NCI-H345 treated with DMSO at 0.1 percent for 48 hours (cell line): ENCODE measurements at regions not wholly inside any gene's neighbourhood (a gene's known extent, or its start where the extent isn't known, plus 50 kb on each side); places are given as distances from the start of the nearest gene placed in this dataset.

ENCODE experiments used
- DNase-seq: peaks from one replicate; lab custom pipeline; 2025; ENCODE audit not compliant: unreplicated experiment; lab: John Stamatoyannopoulos, UW

GRCh38 chr11:127568891-127569290, 568.3 kb upstream of the KIRREL3 start:
- DNase-seq = no peak

- no peak for DNase-seq
These were observed 566.8 kb upstream of the KIRREL3 start for GRCh38 chr11:127567237-127567932.

GRCh38 chr11:127564810-127565209, 564.2 kb upstream of the KIRREL3 start:
- no peak for DNase-seq

DNA sequence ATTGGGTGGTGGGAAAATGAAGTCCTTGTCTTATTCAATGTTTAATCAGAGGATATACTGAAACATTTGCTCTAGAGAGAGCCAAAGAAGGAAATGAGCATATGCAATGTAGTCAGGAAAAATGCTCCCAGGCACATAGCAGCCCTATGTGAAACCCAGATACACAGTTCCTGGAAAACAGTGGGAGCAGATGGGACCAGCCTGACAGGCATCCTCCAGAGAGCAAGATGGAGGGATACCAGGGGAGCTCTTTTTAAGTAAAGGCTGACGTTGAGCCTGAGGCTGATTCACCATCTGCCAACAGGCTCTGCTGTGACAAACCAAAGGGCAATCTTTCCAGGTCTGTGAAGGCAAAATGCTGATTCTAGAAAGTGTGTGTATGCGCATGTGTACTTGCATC, 559.4 kb upstream of the KIRREL3 start:
- DNase-seq = no peak

DNA sequence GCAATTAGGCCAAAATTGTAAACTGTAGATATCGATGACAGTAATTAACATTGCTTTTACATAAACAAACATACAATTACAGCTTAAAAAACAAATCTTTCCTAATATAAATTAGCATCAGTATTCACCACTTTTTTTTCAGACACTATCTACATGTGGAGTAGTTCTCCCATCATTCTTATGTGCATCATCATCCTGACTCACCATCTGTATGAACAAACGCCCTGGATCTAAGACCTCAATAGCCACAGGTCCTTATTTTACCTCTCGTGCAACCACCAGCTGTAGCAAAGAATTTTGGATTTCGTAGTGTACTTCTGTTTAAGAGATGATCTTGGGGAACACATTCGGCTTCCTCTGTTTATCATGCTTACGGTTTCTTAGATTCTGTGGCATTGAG, 551.9 kb upstream of the KIRREL3 start:
- DNase-seq = no peak

DNA sequence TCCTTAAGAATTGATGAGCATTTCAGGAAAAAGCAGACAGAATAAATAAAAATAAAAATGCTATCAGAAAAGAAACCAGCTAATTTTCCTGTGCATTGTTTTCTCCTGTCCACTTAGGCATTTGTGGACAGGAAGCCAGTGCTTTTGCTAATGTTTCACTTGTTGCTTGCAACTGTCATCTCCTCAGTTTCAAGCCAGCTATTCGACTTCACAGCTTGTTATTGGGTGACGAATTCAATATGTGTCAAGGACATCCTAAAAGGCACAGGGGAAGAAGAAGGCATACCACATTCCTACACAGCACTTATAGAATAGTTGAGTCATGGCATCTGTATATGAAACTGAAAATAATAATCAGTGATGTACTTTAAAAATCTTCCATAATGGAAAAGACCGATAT, 530.6 kb upstream of the KIRREL3 start:
- no peak for DNase-seq

GRCh38 chr11:127528297-127528696, 527.7 kb upstream of the KIRREL3 start:
- no peak for DNase-seq

GRCh38 chr11:127524618-127525017, 524.0 kb upstream of the KIRREL3 start:
- DNase-seq = no peak

DNA sequence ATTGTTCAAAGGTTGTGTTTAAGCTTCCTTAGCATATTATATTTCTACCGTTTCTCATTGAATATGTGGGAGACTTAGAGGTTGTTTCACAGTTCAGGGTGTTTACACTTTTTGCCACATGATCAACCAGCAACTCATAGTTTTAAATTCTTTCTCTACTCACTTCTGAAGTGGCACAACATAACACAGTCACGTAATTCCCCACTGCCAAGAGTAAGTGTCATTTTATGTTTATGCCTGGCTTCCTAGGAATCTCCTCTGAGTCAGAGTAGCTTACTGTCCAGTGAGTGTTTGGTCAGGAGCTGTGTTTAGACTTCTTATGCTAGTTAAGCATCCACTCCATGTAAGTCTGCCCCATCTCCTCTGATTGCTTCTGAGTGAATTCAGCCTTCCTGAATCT, 520.8 kb upstream of the KIRREL3 start:
- DNase-seq = no peak

DNA sequence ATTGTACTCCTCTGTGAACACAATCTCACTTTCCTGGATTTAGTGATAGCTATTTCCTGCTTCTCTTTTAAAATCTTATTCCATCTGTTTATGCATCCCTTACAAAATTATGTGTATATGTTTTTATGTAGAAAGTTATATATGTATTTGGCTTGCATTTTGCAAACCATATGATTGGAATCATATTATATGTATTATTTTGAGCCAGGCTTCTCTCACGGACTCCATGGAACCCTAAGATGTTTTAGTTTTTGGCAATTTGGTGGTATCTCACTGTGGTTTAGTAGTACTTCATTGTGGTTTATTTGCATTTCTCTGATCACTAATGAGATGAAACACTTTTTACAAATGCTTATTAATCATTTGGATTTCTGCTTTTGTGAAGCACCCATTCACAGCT, 507.3 kb upstream of the KIRREL3 start:
- no peak for DNase-seq

DNA sequence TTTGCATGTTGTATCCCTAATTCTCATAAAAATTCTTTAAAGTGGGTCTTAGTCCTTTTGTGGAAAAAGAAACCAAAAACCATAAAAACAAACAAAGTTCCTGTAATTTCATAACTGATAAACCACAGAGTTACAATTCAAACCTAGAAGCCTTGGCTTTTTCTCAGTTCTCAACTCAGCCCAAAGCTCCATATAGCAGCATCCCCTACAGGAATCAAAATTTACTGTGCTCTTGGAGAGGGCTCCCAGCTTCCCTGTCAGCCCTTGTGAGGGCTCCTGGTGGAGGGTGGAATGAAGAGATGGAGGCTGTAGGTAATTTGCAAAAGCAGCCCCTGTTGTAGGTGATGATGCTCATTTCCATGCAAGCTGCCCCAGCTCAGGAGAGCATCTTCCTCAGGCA, 506.1 kb upstream of the KIRREL3 start:
- no peak for DNase-seq

GRCh38 chr11:127506126-127506525, 505.6 kb upstream of the KIRREL3 start:
- no peak for DNase-seq

DNA sequence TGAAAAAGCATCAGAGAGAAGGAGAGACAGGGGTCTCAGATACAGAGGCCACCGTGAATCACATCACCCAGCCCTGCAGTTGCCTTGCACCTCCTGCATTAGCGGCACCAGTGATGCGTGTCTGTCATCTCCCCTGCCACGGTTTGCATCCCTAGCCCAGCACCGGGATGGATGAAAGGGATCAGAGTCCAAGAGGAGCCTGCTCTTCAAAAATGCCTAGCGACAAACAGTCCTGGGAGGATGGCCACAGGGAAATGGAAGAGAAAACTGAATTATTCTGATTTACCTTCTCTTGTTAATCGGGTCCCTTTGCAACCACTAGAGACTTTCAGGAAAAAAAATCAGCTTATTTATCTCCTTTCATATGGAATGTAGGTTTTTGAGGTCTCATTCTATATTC, 495.6 kb upstream of the KIRREL3 start:
- no peak for DNase-seq

- DNase-seq = no peak
These were observed 492.9 kb upstream of the KIRREL3 start for GRCh38 chr11:127493330-127494022.

- DNase-seq = no peak
These were observed 491.5 kb upstream of the KIRREL3 start for GRCh38 chr11:127492029-127492428.

DNA sequence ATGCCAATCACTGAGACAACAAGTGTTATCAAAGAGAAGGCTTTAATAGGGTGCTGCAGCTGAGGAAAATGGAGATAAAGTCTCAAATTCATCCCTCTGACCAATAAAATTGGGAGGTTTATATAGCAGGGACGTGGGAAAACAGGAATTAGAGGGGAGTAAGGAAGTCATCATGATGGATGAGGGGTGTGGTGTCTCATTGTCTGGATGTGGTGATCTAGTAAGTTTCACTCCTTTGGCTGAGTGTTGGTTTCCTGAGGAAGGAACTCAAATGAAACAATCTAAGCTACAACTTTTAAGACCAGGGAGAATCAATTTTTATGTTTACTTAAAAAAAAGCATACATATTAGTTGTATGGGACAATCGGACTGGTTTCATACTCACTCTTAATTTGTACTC, 491.0 kb upstream of the KIRREL3 start:
- no peak for DNase-seq

DNA sequence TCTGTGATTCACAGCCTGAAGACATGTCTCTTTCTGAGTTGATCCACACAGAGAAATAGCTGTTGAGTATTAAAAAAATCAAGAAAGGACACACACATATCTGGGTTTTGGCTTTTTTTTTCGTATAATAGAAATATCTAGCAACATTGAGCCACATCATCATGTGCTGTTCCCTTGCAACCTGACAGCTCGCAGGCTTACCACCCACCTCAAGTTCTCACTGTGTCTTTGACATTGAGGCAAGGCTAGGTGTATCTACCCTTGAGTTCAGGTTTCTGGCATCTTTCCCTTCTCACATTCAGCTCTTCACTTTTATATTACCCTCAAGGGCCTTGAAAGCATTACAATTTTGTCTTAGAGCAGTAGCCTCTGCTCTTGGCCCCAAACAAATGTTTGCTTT, 490.3 kb upstream of the KIRREL3 start:
- no peak for DNase-seq

GRCh38 chr11:127485541-127485940, 485.0 kb upstream of the KIRREL3 start:
- DNase-seq = no peak

DNA sequence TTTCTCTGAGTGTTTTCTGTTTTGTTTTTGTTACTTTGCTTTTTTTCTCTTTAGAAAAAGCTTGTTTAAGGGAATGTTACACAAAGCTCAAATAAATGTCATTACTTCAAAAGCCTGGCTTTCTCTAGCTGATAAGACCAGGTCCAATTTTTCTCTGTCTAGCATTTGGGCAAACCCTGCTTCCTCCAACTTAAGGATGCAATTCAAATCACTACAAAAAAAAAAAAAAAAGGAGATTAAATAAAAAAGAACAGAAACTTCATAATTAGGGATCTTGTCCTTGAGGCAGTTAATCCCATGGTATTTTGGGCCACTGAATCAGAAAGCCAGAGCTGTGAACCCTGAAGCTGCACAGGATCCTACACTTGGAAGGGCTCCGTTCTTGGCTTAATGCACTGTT, 480.8 kb upstream of the KIRREL3 start:
- DNase-seq = no peak

GRCh38 chr11:127478826-127479225, 478.3 kb upstream of the KIRREL3 start:
- no peak for DNase-seq

DNA sequence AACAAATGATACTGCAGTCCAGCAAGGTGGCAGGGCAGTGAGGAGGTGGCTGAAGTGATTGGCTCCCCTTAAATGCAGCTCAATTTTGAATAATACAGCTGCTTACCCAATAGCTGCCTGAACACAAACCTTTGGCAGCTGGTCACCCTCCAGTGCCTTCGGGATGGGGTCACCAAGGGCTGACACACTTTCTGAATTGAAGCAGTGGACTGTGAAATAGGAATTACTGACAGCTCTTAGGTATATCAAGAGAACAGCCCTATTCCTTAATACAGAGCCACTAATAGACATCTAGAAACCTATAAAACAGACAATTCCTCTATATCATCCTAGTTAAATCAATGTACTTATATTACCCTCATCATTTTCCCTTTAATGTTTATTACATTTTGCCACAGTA, 474.2 kb upstream of the KIRREL3 start:
- DNase-seq = no peak

- no peak for DNase-seq
These were observed 471.9 kb upstream of the KIRREL3 start for GRCh38 chr11:127472505-127472904.

DNA sequence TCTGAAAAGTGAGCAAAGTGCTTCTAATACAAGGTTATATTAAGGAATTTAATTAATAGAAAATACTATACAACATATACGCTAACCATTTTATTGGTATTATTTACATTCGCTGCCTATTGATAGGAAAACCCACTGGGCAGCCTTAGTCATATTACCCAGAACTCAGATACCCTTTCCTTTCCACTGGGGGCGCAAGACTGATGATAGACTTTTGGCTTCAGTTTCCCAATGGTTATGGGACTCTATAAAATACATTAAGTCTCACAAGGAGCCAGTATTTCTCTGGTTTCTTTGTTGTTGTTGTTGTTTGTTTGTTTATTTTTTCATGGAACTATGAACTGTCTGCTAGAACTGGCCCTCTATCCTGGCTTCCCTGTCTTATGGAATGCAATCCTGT, 471.1 kb upstream of the KIRREL3 start:
- no peak for DNase-seq
